CD8-positive, alpha-beta memory T cell (primary cell): ENCODE measurements at regions not wholly inside any gene's neighbourhood (a gene's known extent, or its start where the extent isn't known, plus 50 kb on each side); places are given as distances from the start of the nearest gene placed in this dataset.

Source experiments
- CTCF ChIA-PET: fragments of 350-600 bp; sonication (Branson Sonifier 250); formaldehyde crosslinking; loops from one replicate; lab custom pipeline; 2021; ENCODE audit warnings: antibody characterized with exemption; lab: Charles Lee
- POLR2A ChIA-PET: fragments of 350-600 bp; sonication (Branson Sonifier 250); formaldehyde crosslinking; loops from one replicate; lab custom pipeline; 2021; ENCODE audit warnings: antibody characterized with exemption; lab: Charles Lee
- DNase-seq, 5 donors: peaks; one replicate each; pipeline versions ENCODE4 v3.0.0 to v3.0.0-alpha.2; 2020 to 2022; ENCODE audit warnings: mixed read lengths in 1 of 5
- H3K27ac ChIP-seq: one replicate; pipeline ENCODE4 v1.7.0; 2013; ENCODE audit warnings: low read depth, mild to moderate bottlenecking, low read length, moderate library complexity
- H3K27me3 ChIP-seq: 2 replicates; pipeline ENCODE4 v1.7.0; 2013; ENCODE audit warnings: low read length, mild to moderate bottlenecking; ENCODE audit not compliant: insufficient read depth, poor library complexity, severe bottlenecking
- H3K36me3 ChIP-seq: 2 replicates; pipeline ENCODE4 v1.7.0; 2013; ENCODE audit warnings: mild to moderate bottlenecking, low read length, moderate library complexity; ENCODE audit not compliant: insufficient read depth
- H3K4me1 ChIP-seq: 2 replicates; pipeline ENCODE4 v1.7.0; 2013; ENCODE audit warnings: mild to moderate bottlenecking, low read length, moderate library complexity; ENCODE audit not compliant: insufficient read depth
- H3K4me3 ChIP-seq: 2 replicates; pipeline ENCODE4 v1.7.0; 2013; ENCODE audit warnings: mild to moderate bottlenecking, low read length
- H3K9me3 ChIP-seq: 2 replicates; pipeline ENCODE4 v1.7.0; 2013; ENCODE audit warnings: mild to moderate bottlenecking, low read length
- H3K27ac Mint-ChIP-seq, 8 donors: one replicate each; pipeline ENCODE4 v1.8.0; 2020 to 2021; ENCODE audit warnings: mixed read lengths in 8 of 8, mild to moderate bottlenecking in 6 of 8, inconsistent platforms in 3 of 8, moderate library complexity in 3 of 8
- H3K27me3 Mint-ChIP-seq, 2 donors: one replicate each; pipeline ENCODE4 v1.8.0; 2020 to 2021; ENCODE audit warnings: mixed read lengths in 2 of 2, mild to moderate bottlenecking in 1 of 2, moderate library complexity in 1 of 2
- H3K36me3 Mint-ChIP-seq, 3 donors: one replicate each; pipeline ENCODE4 v1.8.0; 2020 to 2021; ENCODE audit warnings: mixed read lengths in 3 of 3, inconsistent platforms in 1 of 3, mild to moderate bottlenecking in 1 of 3
- H3K4me1 Mint-ChIP-seq, 3 donors: one replicate each; pipeline ENCODE4 v1.8.0; 2020 to 2021; ENCODE audit warnings: mixed read lengths in 3 of 3, inconsistent platforms in 1 of 3, mild to moderate bottlenecking in 1 of 3
- H3K4me3 Mint-ChIP-seq, 7 donors: one replicate each; pipeline ENCODE4 v1.8.0; 2020 to 2021; ENCODE audit warnings: mixed read lengths in 7 of 7, mild to moderate bottlenecking in 6 of 7, moderate library complexity in 4 of 7, inconsistent platforms in 2 of 7
- H3K9me3 Mint-ChIP-seq, 5 donors: one replicate each; pipeline ENCODE4 v1.8.0; 2020 to 2022; ENCODE audit warnings: mixed read lengths in 5 of 5, mild to moderate bottlenecking in 3 of 5, moderate library complexity in 2 of 5, inconsistent platforms in 1 of 5

DNA sequence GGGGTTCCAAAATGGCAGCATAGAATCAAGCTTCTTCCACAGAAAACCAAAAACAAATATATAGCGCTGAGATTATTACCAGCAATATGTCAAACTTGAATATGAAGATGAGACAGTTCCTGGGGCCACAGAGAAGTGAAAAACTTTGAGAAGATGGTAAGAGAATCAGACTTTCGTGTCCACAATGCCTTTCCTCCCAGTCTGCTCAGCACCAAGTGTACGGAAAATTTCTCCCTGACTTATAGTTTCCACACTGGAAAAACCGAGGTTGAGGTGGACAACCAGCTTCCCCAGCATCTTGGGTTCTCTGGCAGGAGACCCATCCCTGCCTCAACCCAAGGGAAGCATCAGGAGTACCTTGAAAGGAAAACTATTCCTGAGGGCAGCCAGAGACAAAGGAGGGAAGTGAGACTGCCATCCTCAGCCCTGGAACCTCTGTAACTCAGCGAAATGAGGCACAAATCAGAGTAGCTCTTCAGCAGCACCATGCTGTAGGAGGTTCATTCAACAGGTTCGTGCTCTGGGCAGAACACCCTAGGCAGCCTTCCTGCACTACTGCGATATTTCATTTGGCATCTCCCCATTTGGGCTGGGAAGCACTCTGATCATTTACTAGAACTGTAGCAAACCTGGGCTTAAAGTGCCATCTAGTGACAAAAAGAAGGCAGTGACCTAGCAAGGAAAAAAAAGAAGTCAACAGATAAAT, 52.4 kb upstream of the CAPRIN2 start:
- no peaks in the 10 kb centered on the region for H3K4me1 Mint-ChIP-seq

GRCh38 chr12:30805959-30806358, 51.2 kb upstream of the CAPRIN2 start:
- H3K27me3 ChIP-seq, result no peaks in the 10 kb centered on the region
- H3K36me3 ChIP-seq, result no peaks in the 10 kb centered on the region
- H3K4me3 ChIP-seq, result no peak overlapping the region
- no peak overlapping the region for H3K27ac ChIP-seq
- Mint-ChIP-seq H3K27me3 (peaks cover 4 to 21% of the 10 kb centered on the region in 2 donors), H3K4me3 (no peak overlapping the region), H3K4me1 (no peaks in the 10 kb centered on the region), H3K9me3 (peaks cover 0 to 5% (median 2%) of the 10 kb centered on the region in 5 donors), H3K36me3 (peaks cover 0 to 10% (median 1%) of the 10 kb centered on the region in 3 donors), H3K27ac (no peak overlapping the region)
- H3K9me3 ChIP-seq, result no peaks in the 10 kb centered on the region
- no peak for DNase-seq
- no peaks in the 10 kb centered on the region for H3K4me1 ChIP-seq
- POLR2A ChIA-PET, result no interaction called here
- CTCF ChIA-PET, result interaction anchor here (1.2 to 3.7 kb wide), 4 partner anchors 10 to 1286 kb away, joined by 3 to 21 read pairs (median 8); no protein-coding TSS in a partner anchor

More for the DNA sequence above, 52.4 kb upstream of the CAPRIN2 start:
- CTCF ChIA-PET, result interaction anchor here (0.6 to 3.7 kb wide), 15 partner anchors 9 to 1287 kb away, joined by 3 to 21 read pairs (median 3); partner anchors contain the start of gene CAPRIN2
- H3K9me3 ChIP-seq, result no peaks in the 10 kb centered on the region
- H3K4me1 ChIP-seq, result no peaks in the 10 kb centered on the region
- Mint-ChIP-seq H3K27me3 (peaks cover 5 to 29% of the 10 kb centered on the region in 2 donors), H3K9me3 (peaks cover 0 to 5% (median 2%) of the 10 kb centered on the region in 5 donors), H3K4me3 (no peak overlapping the region), H3K27ac (no peak overlapping the region), H3K36me3 (peaks cover 0 to 10% (median 1%) of the 10 kb centered on the region in 3 donors)
- no peak overlapping the region for H3K27ac ChIP-seq
- POLR2A ChIA-PET, result no interaction called here
- no peaks in the 10 kb centered on the region for H3K27me3 ChIP-seq
- no peak overlapping the region for H3K4me3 ChIP-seq
- peak in 2 of 5 donors; percentile 31 to 45 for DNase-seq
- H3K36me3 ChIP-seq, result no peaks in the 10 kb centered on the region
